GM06990 (cell line): ENCODE measurements at regions not wholly inside any gene's neighbourhood (a gene's known extent, or its start where the extent isn't known, plus 50 kb on each side); places are given as distances from the start of the nearest gene placed in this dataset.

ENCODE experiments used
- DNase-seq: peaks from one replicate; pipeline ENCODE4 v3.0.0-alpha.2; 2011; ENCODE audit not compliant: insufficient read length; ENCODE audit errors: extremely low read depth
- H3K27me3 ChIP-seq: replicated peaks from 2 replicates; pipeline ENCODE4 v1.6.0; 2011; ENCODE audit warnings: low read length; ENCODE audit not compliant: control insufficient read depth, insufficient read depth
- H3K36me3 ChIP-seq: 2 replicates; pipeline ENCODE4 v1.5.1; 2011; ENCODE audit warnings: low read length; ENCODE audit not compliant: control insufficient read depth, insufficient read depth
- H3K4me3 ChIP-seq: replicated peaks from 2 replicates; pipeline ENCODE4 v1.5.1; 2011; ENCODE audit warnings: low read depth, mild to moderate bottlenecking, control low read depth, low read length
- TF ChIP-seq, protein P1 (sequence below): IDR thresholded peaks from 2 replicates; pipeline ENCODE4 v1.5.1; 2011; ENCODE audit warnings: low read length, control low read depth, mild to moderate bottlenecking, inconsistent platforms; ENCODE audit not compliant: insufficient read depth, poor library complexity, severe bottlenecking

DNA sequence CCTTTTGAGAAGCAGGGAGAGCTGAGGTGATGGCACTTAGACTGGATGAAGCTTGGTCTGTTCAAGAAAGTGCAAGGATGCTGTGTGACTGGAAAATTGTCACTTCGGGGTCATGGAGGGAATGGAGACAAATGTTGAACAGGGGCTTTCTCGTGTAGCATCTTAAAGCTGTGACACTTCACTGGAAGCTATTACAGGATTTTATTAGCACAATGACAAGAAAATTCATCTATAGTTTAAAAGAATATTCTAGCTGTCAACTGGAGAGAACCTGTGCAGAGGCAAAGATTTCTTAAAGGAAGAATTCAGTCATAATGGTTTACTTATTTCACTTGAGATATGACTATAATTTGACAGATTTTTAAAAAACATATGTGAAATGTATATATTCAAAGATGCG is 963.9 kb upstream of the ZEB2 start:
- Histone ChIP-seq H3K4me3 (no peak overlapping the region), H3K27me3 (no peaks in the 10 kb centered on the region), H3K36me3 (no peaks in the 10 kb centered on the region)
- TF ChIP-seq, protein P1, sequence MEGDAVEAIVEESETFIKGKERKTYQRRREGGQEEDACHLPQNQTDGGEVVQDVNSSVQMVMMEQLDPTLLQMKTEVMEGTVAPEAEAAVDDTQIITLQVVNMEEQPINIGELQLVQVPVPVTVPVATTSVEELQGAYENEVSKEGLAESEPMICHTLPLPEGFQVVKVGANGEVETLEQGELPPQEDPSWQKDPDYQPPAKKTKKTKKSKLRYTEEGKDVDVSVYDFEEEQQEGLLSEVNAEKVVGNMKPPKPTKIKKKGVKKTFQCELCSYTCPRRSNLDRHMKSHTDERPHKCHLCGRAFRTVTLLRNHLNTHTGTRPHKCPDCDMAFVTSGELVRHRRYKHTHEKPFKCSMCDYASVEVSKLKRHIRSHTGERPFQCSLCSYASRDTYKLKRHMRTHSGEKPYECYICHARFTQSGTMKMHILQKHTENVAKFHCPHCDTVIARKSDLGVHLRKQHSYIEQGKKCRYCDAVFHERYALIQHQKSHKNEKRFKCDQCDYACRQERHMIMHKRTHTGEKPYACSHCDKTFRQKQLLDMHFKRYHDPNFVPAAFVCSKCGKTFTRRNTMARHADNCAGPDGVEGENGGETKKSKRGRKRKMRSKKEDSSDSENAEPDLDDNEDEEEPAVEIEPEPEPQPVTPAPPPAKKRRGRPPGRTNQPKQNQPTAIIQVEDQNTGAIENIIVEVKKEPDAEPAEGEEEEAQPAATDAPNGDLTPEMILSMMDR = no peak
- DNase-seq = no peak

- no peak overlapping the region for H3K4me3 ChIP-seq
- DNase-seq = no peak
- TF ChIP-seq, protein P1 = no peak
- H3K36me3 ChIP-seq = no peaks in the 10 kb centered on the region
- H3K27me3 ChIP-seq = no peaks in the 10 kb centered on the region
Measured at GRCh38 chr2:145481334-145481922, 961.5 kb upstream of the ZEB2 start.

DNA sequence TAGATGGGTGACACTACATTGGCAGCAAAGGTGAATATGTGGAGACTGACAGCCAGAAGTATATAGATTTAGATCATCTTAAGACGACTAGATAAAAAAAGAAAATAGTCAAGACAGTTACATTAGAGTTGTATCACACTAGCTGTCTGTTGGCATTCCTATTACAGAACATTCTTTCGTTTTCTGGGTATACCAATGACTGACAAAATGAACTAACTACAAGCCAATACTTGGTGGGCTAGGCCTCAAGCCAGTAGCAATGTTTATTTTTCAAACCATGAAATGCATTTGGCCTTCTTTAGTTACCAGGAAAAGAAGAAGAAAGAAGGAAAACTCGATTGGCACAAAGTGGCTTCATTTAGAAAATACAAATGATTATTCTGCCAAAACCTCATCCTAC is 944.9 kb upstream of the ZEB2 start:
- no peak for DNase-seq
- no peak overlapping the region for H3K4me3 ChIP-seq
- H3K36me3 ChIP-seq = no peaks in the 10 kb centered on the region
- H3K27me3 ChIP-seq = no peaks in the 10 kb centered on the region
- TF ChIP-seq, protein P1 = no peak

DNA sequence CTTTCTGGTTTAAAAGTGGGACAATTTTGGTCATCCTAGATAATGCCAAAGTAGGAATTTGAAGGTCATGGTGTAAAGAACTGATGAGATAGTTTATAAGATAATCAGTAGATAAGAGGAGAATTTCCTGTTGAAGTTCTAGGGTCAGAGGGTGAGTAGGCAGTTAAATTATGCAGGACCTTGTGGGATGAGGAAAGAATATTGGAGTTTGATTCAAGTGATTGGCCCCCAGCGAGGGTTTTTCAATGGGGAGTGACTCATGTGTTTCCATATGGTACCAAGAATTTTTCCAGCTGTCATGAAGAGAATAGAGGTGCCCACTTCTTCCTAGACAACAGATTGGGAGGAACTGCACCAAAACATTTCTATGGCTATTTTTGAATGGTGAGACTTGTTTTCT is 940.2 kb upstream of the ZEB2 start:
- DNase-seq = no peak
- no peaks in the 10 kb centered on the region for H3K36me3 ChIP-seq

GRCh38 chr2:145431181-145431951 is 911.4 kb upstream of the ZEB2 start:
- Histone ChIP-seq H3K27me3 (no peaks in the 10 kb centered on the region), H3K4me3 (no peak overlapping the region), H3K36me3 (no peaks in the 10 kb centered on the region)
- DNase-seq = no peak
- TF ChIP-seq, protein P1 = no peak

More for the DNA sequence above, 940.2 kb upstream of the ZEB2 start:
- H3K4me3 ChIP-seq = no peak overlapping the region
- no peaks in the 10 kb centered on the region for H3K27me3 ChIP-seq
- TF ChIP-seq, protein P1 = no peak
